ENCODE measurements at regions not wholly inside any gene's neighbourhood (a gene's known extent, or its start where the extent isn't known, plus 50 kb on each side); places are given as distances from the start of the nearest gene placed in this dataset.

- TF ChIP-seq MAFF (IDR thresholded peaks at IDR 0.05; ENCODE audit: low read depth, low read length) (peak; percentile 97), TARDBP (CRISPR knock-in tag; IDR thresholded peaks at IDR 0.05) (no peak), SIX4 (CRISPR knock-in tag; IDR thresholded peaks at IDR 0.05) (no peak), NFIB (CRISPR knock-in tag; IDR thresholded peaks at IDR 0.05; ENCODE audit: borderline replicate concordance) (no peak), ZFP36 (IDR thresholded peaks at IDR 0.05; ENCODE audit: borderline replicate concordance, low read depth, low read length, partially characterized antibody) (peak; percentile 31), AHR (CRISPR knock-in tag; IDR thresholded peaks at IDR 0.05) (no peak), NFRKB (IDR thresholded peaks at IDR 0.05) (no peak), PREB (CRISPR knock-in tag; IDR thresholded peaks at IDR 0.05) (no peak), ZSCAN29 (CRISPR knock-in tag; conservative IDR thresholded peaks at IDR 0.05) (0 out of 2 replicates have a peak, but pooled peaks have one; percentile 32), ZFP82 (CRISPR knock-in tag; IDR thresholded peaks at IDR 0.05; ENCODE audit: borderline replicate concordance) (no peak), E2F2 (CRISPR knock-in tag; IDR thresholded peaks at IDR 0.05; ENCODE audit: borderline replicate concordance) (no peak), NFYC (CRISPR knock-in tag; IDR thresholded peaks at IDR 0.05) (no peak)
Observed at GRCh38 chr20:22312744-22313346, 271.5 kb downstream of the FOXA2 start (continued).

GRCh38 chr20:22308934-22309333 lies 275.4 kb downstream of the FOXA2 start:
- H4K20me1 ChIP-seq (ENCODE audit: insufficient read depth, low read length): no peaks in the 10 kb centered on the region
- no peak overlapping the region for H3K27ac ChIP-seq (ENCODE audit: extremely low read length, insufficient read depth, low read length)
- no peak overlapping the region for H3K4me2 ChIP-seq (ENCODE audit: low read depth, low read length)
- H2AFZ ChIP-seq (ENCODE audit: low read length): no peak overlapping the region
- ATAC-seq: peak; percentile 61; the same call in 2 of the 3 replicates
- TF ChIP-seq ZNF235 (CRISPR knock-in tag; IDR thresholded peaks at IDR 0.05; ENCODE audit: borderline replicate concordance): no peak
- 0 out of 2 replicates have a peak, but pooled peaks have one; percentile 29 for TF ChIP-seq HNF4A (CRISPR knock-in tag; IDR thresholded peaks at IDR 0.05)
- TF ChIP-seq BCL6 (CRISPR knock-in tag; IDR thresholded peaks at IDR 0.05): peak; percentile 38; the same call in 1 of the 2 replicates
- TF ChIP-seq ZXDC (CRISPR knock-in tag; IDR thresholded peaks at IDR 0.05): no peak
- TF ChIP-seq EHMT2 (IDR thresholded peaks at IDR 0.05; ENCODE audit: borderline replicate concordance, low read depth, low read length): 0 out of 2 replicates have a peak, but pooled peaks have one; percentile 75
- H3K79me2 ChIP-seq (ENCODE audit: insufficient read depth, low read length): no peaks in the 10 kb centered on the region
- in situ Hi-C loops (cut with HindIII; ENCODE audit: extremely low pct_ligation_motif_present, low pct_unique_long_range_greater_than_20kb): loop anchor here (10.0 kb wide), 1 partner anchor 504 kb away; no protein-coding TSS in a partner anchor
- no peak overlapping the region for H3K9ac ChIP-seq (ENCODE audit: insufficient read depth, low read depth, low read length)
- FAIRE-seq: no peak
- no peaks in the 10 kb centered on the region for H3K9me3 ChIP-seq (ENCODE audit: low read length)
- 2% methylated on average over 1 of the region's 1 CpG for WGBS (ENCODE audit: low lambda C conversion rate)
- peak; percentile 68 for DNase-seq (ENCODE audit: low spot score)
- H3K4me3 ChIP-seq (replicated peaks in 1 of 3; ENCODE audit: insufficient read depth in 1 of 3, low read depth in 2 of 3, low read length in 3 of 3): no peak overlapping the region
- H3K36me3 ChIP-seq (replicated peaks in 1 of 2; ENCODE audit: control insufficient read depth in 1 of 2, insufficient read depth in 2 of 2, low read length in 2 of 2): no peaks in the 10 kb centered on the region
- H3K4me1 ChIP-seq (ENCODE audit: insufficient read depth, low read length): no peaks in the 10 kb centered on the region
- ChIA-PET CTCF (ENCODE audit: low intra/inter-chr PET ratio, low total read pairs) (interaction anchor here (0.7 kb wide), 1 partner anchor 375 kb away, joined by 3 read pairs; no protein-coding TSS in a partner anchor), POLR2A (no interaction called here)
- intact Hi-C loops (cut with micrococcal nuclease; ENCODE audit: unreplicated experiment): no loop called here
- peaks cover 0 to 9% of the 10 kb centered on the region in 2 experiments; a peak in 1 of 5 replicates for H3K27me3 ChIP-seq (ENCODE audit: control insufficient read depth in 1 of 2, insufficient read depth in 2 of 2, low read length in 2 of 2)
- no TSS peak for BruUV-seq (replicated peaks)

All from HepG2 (cell line).